ENCODE measurements at regions not wholly inside any gene's neighbourhood (a gene's known extent, or its start where the extent isn't known, plus 50 kb on each side); places are given as distances from the start of the nearest gene placed in this dataset.

DNA sequence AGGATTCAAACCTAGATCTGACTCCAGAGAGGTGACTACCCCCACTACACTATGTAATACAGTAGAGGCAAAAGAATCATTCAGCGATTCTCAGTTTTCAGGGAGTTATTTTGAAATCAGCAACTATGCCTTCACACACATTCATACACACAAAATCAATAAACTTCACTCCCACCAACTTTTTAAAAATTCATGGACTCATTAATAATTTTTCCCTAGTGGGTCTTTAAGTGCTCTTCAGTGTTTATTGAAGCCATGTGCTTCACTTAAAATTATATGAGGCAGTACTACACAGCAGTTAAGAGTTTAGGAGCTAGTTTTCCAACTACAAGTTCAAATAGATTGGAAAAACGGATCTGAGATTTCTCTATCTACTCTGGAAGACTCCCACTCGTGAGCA, 452.7 kb upstream of the ADGRB3 start:
- TF ChIP-seq EP300 (IDR thresholded peaks at IDR 0.05; ENCODE audit: borderline replicate concordance) (no peak), FOXM1 (IDR thresholded peaks at IDR 0.05; ENCODE audit: borderline replicate concordance, low read depth) (no peak), EGR1 (IDR thresholded peaks at IDR 0.05) (no peak), NFIC (IDR thresholded peaks at IDR 0.05) (no peak), TCF12 (IDR thresholded peaks at IDR 0.05; ENCODE audit: low read depth) (no peak), ZBTB7A (IDR thresholded peaks at IDR 0.05; ENCODE audit: low read depth) (no peak), TAF1 (IDR thresholded peaks at IDR 0.05; ENCODE audit: low read depth) (no peak), CEBPB (IDR thresholded peaks at IDR 0.05) (no peak), TEAD4 (IDR thresholded peaks at IDR 0.05) (no peak), RAD21 (IDR thresholded peaks at IDR 0.05; ENCODE audit: low read depth) (no peak), MAX (IDR thresholded peaks at IDR 0.05) (no peak), CREB1 (IDR thresholded peaks at IDR 0.05; ENCODE audit: low read depth) (no peak), YY1 (IDR thresholded peaks at IDR 0.05; ENCODE audit: low read depth) (no peak)
- TF ChIP-seq, protein P1, sequence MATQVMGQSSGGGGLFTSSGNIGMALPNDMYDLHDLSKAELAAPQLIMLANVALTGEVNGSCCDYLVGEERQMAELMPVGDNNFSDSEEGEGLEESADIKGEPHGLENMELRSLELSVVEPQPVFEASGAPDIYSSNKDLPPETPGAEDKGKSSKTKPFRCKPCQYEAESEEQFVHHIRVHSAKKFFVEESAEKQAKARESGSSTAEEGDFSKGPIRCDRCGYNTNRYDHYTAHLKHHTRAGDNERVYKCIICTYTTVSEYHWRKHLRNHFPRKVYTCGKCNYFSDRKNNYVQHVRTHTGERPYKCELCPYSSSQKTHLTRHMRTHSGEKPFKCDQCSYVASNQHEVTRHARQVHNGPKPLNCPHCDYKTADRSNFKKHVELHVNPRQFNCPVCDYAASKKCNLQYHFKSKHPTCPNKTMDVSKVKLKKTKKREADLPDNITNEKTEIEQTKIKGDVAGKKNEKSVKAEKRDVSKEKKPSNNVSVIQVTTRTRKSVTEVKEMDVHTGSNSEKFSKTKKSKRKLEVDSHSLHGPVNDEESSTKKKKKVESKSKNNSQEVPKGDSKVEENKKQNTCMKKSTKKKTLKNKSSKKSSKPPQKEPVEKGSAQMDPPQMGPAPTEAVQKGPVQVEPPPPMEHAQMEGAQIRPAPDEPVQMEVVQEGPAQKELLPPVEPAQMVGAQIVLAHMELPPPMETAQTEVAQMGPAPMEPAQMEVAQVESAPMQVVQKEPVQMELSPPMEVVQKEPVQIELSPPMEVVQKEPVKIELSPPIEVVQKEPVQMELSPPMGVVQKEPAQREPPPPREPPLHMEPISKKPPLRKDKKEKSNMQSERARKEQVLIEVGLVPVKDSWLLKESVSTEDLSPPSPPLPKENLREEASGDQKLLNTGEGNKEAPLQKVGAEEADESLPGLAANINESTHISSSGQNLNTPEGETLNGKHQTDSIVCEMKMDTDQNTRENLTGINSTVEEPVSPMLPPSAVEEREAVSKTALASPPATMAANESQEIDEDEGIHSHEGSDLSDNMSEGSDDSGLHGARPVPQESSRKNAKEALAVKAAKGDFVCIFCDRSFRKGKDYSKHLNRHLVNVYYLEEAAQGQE (IDR thresholded peaks at IDR 0.05; ENCODE audit: low read depth) = no peak
- TF ChIP-seq, protein P2, sequence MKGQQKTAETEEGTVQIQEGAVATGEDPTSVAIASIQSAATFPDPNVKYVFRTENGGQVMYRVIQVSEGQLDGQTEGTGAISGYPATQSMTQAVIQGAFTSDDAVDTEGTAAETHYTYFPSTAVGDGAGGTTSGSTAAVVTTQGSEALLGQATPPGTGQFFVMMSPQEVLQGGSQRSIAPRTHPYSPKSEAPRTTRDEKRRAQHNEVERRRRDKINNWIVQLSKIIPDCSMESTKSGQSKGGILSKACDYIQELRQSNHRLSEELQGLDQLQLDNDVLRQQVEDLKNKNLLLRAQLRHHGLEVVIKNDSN (IDR thresholded peaks at IDR 0.05) = no peak

GRCh38 chr6:68173616-68174015, 461.5 kb upstream of the ADGRB3 start:
- TF ChIP-seq CREB1 (IDR thresholded peaks at IDR 0.05; ENCODE audit: low read depth) (no peak), EP300 (IDR thresholded peaks at IDR 0.05; ENCODE audit: borderline replicate concordance) (no peak), TCF12 (IDR thresholded peaks at IDR 0.05; ENCODE audit: low read depth) (no peak)
- TF ChIP-seq, protein P1 (IDR thresholded peaks at IDR 0.05; ENCODE audit: low read depth) = no peak

GRCh38 chr6:68169922-68170321, 465.2 kb upstream of the ADGRB3 start:
- TF ChIP-seq TAF1 (IDR thresholded peaks at IDR 0.05; ENCODE audit: low read depth) = no peak
- TF ChIP-seq, protein P2 (IDR thresholded peaks at IDR 0.05) = no peak
- TF ChIP-seq CREB1 (IDR thresholded peaks at IDR 0.05; ENCODE audit: low read depth) = no peak
- no peak for TF ChIP-seq TEAD4 (IDR thresholded peaks at IDR 0.05)

DNA sequence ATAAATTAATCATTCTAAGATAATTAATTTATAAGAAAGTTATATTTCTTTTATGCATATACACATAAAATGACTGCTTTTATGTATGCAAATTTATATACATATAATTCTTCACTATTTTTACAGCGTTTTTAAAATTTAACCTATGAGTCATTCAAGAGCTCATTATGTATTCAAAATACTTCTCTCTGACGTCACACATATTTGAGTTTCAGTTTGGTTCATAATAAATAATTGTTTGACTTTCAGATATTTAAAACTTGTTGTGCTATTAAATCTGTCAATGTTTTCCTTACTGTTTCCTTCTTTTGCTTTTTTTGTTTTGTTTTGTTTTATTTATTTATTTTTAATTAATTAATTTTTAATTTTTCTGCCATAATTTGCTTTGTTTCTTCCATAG, 467.5 kb upstream of the ADGRB3 start:
- TF ChIP-seq, protein P2 (IDR thresholded peaks at IDR 0.05) = no peak
- TF ChIP-seq TEAD4 (IDR thresholded peaks at IDR 0.05) (no peak), EGR1 (IDR thresholded peaks at IDR 0.05) (no peak), CREB1 (IDR thresholded peaks at IDR 0.05; ENCODE audit: low read depth) (no peak), RAD21 (IDR thresholded peaks at IDR 0.05; ENCODE audit: low read depth) (no peak), CEBPB (IDR thresholded peaks at IDR 0.05) (no peak), FOXM1 (IDR thresholded peaks at IDR 0.05; ENCODE audit: borderline replicate concordance, low read depth) (no peak)

- TF ChIP-seq CEBPB (IDR thresholded peaks at IDR 0.05) (no peak), RAD21 (IDR thresholded peaks at IDR 0.05; ENCODE audit: low read depth) (no peak), EP300 (IDR thresholded peaks at IDR 0.05; ENCODE audit: borderline replicate concordance) (no peak), EGR1 (IDR thresholded peaks at IDR 0.05) (no peak), FOXM1 (IDR thresholded peaks at IDR 0.05; ENCODE audit: borderline replicate concordance, low read depth) (no peak), MAX (IDR thresholded peaks at IDR 0.05) (no peak), TCF12 (IDR thresholded peaks at IDR 0.05; ENCODE audit: low read depth) (no peak)
- TF ChIP-seq, protein P2 (IDR thresholded peaks at IDR 0.05) = no peak
Measured at GRCh38 chr6:68160348-68160747, 474.7 kb upstream of the ADGRB3 start.

DNA sequence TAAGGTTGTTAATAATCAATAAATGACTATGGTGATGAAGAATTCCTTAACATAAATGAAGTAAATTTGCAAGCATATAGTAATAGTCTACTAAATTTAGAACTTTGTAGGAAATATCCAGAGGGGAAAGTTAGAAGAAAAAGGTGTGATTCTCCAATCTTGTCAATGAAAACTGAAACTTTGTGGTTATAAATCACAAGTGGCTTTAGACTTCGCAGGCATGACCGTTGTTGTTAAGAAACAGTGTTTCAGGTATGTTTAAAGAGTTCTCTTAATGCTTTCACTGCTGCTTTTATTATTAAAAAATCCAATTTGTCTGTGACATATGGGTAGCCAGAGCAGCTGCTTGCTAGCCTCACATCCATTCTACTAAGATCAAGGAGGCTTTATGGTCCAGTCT, 475.6 kb upstream of the ADGRB3 start:
- TF ChIP-seq NFIC (IDR thresholded peaks at IDR 0.05) (no peak), CREB1 (IDR thresholded peaks at IDR 0.05; ENCODE audit: low read depth) (no peak), ZBTB7A (IDR thresholded peaks at IDR 0.05; ENCODE audit: low read depth) (no peak), TEAD4 (IDR thresholded peaks at IDR 0.05) (no peak), YY1 (IDR thresholded peaks at IDR 0.05; ENCODE audit: low read depth) (no peak), EP300 (IDR thresholded peaks at IDR 0.05; ENCODE audit: borderline replicate concordance) (no peak), RAD21 (IDR thresholded peaks at IDR 0.05; ENCODE audit: low read depth) (no peak), TCF12 (IDR thresholded peaks at IDR 0.05; ENCODE audit: low read depth) (no peak), TAF1 (IDR thresholded peaks at IDR 0.05; ENCODE audit: low read depth) (no peak), CEBPB (IDR thresholded peaks at IDR 0.05) (no peak), EGR1 (IDR thresholded peaks at IDR 0.05) (no peak), MAX (IDR thresholded peaks at IDR 0.05) (no peak), FOXM1 (IDR thresholded peaks at IDR 0.05; ENCODE audit: borderline replicate concordance, low read depth) (no peak)
- TF ChIP-seq, protein P2 (IDR thresholded peaks at IDR 0.05) = no peak
- TF ChIP-seq, protein P1 (IDR thresholded peaks at IDR 0.05; ENCODE audit: low read depth) = no peak
